ENCODE measurements at regions not wholly inside any gene's neighbourhood (a gene's known extent, or its start where the extent isn't known, plus 50 kb on each side); places are given as distances from the start of the nearest gene placed in this dataset.

- no peak for TF ChIP-seq CTCF (IDR thresholded peaks at IDR 0.05)
- TF ChIP-seq POLR2A (IDR thresholded peaks at IDR 0.05): no peak
Measured at GRCh38 chr16:8403978-8404749, 186.1 kb downstream of the TMEM114 start.
